Stimulated activated CD4-positive, alpha-beta T cell treated with anti-CD3 and anti-CD28 coated beads, Interleukin-15, amount 100 ng/mL, for 24 hours (primary cell): ENCODE measurements at regions not wholly inside any gene's neighbourhood (a gene's known extent, or its start where the extent isn't known, plus 50 kb on each side); places are given as distances from the start of the nearest gene placed in this dataset.

Source experiments
- DNase-seq: peaks from one replicate; pipeline ENCODE4 v3.0.0-alpha.2; 2020

- DNase-seq, result no peak
Measured at GRCh38 chr2:234438305-234438977, 58.4 kb downstream of the ARL4C start.

- no peak for DNase-seq
Measured at GRCh38 chr2:234437642-234438304, 59.1 kb downstream of the ARL4C start.

DNA sequence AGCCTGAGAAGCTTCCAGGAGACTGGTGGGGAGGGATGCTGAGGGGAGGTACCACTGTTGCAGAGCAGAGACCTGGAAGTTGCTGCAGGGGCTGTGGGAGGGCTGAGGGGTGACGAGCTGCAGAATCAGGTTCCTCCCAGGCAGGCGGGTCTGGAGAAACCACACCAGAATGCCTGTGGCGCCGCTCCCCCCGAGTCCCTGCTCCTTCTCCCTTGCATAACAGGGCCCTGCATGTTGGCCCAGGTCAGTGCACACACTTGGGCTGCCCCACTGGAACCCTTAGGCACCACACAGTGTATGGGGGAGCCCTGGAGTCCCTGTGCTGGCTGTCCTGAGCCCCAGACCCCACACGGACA lies 60.4 kb downstream of the ARL4C start:
- DNase-seq, result no peak

GRCh38 chr2:234435836-234436481 lies 60.9 kb downstream of the ARL4C start:
- no peak for DNase-seq

DNA sequence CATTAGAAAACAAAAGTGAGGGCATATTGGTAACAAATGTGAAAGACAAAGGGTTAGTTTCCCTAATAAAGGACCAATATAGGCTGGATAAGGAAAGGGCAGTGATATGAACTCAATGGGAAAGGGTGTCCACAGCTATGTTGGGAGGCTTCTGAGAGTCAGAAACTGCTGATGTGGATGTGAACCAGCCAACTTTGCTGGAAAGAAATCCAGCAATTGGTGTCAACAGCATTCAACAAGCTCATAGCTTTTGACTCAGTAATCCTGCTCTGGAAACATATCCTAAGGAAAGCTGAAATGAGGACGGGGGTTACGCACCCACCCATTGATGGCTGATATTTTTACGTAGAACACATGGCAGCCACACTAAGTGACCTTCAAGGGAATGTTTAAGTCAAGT lies 63.7 kb downstream of the ARL4C start:
- DNase-seq, result no peak

DNA sequence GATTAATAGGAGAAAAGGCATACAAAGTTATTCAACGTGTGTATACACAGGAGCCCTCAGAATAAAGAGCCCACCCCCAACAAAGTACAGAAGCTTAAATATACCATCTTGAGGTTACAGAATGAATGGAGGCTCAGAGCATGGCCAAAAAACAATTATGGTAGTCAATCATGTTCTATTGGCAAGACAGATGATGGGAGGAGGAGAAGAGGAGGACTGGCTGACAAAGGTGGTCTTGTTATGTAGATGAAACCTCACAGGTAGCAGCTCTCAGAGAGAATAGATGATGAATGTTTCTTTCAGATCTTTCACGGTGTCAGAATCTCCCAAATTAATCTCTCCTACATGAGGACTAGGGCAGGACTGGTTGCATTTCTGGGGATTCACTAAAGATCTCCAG lies 66.0 kb downstream of the ARL4C start:
- DNase-seq, result no peak

GRCh38 chr2:234429265-234429664 lies 67.6 kb downstream of the ARL4C start:
- no peak for DNase-seq

DNA sequence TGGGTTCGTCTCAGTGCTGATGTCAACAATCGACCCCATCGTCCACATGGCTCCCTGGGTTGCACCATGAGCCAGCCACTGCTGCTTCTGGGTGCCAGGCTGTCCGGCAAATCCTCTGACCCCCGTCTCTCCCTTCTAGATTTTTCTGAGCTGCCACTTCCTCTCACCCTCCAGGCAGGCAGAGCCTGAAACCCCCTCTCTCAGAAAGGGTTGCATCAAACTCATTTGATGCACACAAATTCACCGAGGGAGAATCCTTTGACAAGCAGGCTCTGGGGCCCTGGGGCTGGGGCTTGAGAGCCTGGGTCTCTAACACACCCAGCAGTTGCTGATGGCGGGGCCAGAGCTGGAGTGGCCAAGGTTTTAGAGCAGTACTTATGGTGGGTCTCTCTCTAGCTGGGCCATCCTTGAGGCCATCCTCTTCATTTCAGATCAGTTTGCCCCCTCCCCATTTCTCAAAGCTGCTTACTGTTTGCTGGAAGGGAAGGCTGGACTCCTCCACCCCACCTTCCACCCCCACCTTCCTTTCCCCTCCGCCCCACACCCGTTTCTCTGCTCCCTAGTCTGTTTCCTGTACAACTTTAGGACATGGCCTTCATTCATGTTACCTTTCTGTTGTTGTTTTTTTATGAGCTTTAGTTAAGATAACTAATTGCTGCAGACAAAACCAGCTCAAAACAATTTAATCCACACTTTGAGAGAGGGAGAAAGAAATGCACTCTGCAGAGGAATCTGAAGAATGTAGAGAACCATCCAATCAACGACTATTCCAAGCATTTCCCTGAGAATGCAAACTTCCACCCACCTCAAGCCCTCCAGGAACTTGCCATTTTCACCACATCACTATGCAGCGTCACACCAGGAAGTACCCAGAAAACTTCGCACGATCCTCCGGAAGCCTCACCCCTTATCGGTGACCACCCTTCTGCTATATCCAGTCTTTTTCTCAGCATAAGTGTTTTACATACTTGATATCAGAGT lies 69.5 kb downstream of the ARL4C start:
- DNase-seq, result peak; percentile 39

DNA sequence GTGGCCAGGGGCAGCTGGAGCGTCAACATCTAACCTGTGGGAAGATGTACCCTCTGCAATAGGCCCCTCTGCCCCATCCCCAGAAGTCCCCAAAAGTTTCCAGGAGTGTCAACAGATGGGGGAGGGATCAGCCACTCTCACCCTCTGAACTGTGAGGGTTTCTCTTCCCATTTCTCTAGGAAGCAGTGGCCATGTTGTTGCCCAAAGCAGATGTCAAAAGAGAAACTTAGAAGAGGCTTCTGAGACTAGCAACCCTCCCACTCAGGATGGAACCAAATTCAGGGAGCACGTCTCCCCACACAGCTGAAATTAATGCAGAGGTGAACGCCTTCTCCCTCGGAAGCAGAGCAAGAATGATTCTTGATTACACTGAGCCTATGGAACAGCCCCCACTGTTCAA lies 70.3 kb downstream of the ARL4C start:
- peak; percentile 37 for DNase-seq

- peak; percentile 62 for DNase-seq
Measured at GRCh38 chr2:234425639-234426603, 71.0 kb downstream of the ARL4C start.

DNA sequence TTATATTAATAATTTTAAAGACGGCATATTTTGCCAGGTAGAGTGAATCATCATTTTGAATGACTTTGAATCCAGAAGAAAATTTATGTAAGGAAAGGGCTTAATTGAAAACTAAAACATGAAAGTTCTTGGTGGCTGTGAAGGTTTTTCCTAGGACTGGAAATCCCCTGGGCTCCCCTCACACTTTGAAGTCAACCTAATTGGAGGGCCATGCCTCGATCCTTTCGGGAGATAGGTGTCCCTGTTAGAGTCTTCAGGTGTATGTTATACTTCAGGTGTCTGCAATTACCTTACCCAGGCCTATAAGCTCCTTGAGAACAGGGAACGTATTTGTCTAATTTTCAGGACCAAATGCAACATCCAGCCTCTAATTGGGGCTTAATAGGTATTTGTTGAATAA lies 73.0 kb downstream of the ARL4C start:
- DNase-seq, result no peak

DNA sequence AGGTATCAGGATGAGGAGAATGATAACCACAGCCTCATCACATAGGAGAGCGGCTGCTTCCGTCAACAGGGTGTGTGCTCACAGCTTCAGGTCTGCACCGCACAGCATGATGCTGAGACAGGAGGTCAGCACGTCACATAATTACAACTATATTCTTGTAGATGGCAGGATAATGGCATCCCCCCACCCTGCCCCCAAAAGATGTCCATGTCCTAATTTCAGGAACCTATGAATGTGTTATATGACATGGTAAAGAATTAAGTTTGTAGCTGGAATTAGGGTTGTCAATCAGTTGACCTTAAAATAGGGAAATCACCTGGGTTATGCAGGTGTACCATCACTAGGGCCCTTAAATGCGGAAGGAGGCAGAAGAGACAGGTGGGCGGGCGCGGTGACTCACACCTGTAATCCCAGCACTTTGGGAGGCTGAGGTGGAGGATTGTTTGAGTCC lies 73.9 kb downstream of the ARL4C start:
- DNase-seq, result peak; percentile 59

DNA sequence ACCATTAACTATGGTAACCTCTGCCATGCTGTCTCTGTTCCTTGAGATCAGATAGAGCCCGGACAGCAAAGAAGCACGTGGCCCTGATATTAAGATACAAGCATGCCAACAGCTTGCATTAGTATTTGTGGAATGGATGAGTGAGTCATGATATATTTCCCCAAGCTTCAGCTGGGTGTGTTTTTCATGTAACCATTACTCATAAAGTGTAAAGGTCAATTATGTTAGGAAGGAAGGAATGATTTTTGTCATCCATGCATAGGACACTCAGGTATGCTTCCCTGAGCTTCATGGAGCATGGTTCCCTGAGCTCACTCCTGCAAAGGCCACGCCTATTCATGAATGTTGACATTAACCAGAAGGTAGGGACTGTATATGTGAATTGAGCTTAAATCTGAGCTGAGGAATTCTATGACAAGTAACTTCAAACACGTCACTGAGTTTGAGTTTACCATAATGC lies 74.6 kb downstream of the ARL4C start:
- no peak for DNase-seq

- no peak for DNase-seq
Measured at GRCh38 chr2:234420408-234420807, 76.5 kb downstream of the ARL4C start.

- no peak for DNase-seq
Measured at GRCh38 chr2:234419726-234420125, 77.2 kb downstream of the ARL4C start.

DNA sequence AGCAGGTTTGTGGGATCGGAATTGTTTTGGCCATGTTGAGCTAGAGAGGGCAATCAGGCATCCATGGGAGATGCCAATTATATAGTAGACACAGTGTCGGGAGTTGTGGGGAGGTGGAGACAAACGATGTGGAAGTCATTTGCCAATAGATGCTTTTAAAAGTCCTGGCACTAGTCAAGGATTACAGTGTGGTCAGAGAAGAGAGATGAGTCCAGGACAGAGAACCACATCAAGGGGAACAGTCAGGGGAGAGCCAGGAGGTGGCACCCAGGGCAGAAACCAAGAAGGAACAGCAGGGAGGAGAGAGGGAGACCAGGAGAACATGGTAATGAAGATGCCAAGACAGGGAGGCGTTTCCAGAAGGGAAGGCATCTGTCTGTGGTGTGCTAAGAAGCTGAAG lies 81.2 kb downstream of the ARL4C start:
- DNase-seq, result no peak

GRCh38 chr2:234414596-234414995 lies 82.3 kb downstream of the ARL4C start:
- DNase-seq, result no peak

- no peak for DNase-seq
Measured at GRCh38 chr2:234412726-234413125, 84.2 kb downstream of the ARL4C start.

DNA sequence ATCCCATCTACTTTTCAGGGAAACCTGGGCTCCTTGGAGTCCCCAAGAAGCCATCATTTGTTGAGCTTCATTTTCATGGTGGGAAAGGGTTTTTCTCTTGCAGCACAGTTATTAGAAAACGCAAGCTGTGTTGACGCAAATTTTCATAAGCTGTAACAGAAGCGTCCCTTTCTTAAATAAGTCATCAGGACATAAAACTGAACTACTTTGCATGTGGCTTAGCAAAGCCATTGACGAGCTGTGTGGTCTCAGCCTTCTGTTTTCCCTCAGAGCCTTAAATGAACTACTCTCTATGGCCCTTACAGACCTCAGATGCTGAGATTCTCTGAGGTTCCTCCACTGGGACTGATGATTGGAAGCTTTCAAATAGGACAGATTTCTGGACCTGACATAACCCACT lies 85.1 kb downstream of the ARL4C start:
- DNase-seq, result no peak

GRCh38 chr2:234410526-234410925 lies 86.4 kb downstream of the ARL4C start:
- DNase-seq, result no peak

DNA sequence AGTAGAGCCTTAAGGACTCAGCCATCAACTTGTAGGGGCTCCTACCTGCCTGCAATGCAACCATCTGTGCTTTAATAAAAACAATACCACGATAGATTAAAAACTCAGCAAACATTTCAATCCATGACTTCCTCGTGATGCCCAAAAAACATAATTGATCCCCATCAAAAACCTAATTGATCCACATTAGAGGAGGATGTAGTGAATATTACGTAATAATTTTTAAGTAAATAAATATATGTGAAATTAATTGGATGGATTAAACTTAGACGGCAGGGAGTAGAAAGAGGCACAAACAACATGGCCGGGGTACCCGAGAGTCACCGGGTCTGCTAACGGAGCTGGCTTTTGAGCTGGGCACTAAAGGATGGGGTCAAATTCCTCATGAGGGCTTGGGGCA lies 87.3 kb downstream of the ARL4C start:
- DNase-seq, result no peak

DNA sequence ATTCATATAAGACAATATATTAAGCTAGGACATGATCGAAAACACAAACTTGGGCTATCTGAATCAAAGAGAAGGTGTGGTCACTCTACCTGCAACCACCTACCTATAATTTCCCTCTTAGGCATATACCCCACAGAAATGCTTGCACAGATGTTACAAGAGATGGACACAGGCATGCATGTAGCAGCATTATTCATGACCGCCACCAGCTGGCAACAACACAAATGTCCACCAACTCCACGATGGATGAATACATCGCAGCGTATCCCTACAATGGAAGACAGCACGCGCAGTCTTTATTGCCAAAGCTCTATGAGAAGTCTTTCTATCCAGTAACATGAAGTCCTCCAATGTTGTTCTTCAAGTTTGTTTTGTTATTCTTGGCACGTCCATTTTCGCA lies 90.8 kb downstream of the ARL4C start:
- no peak for DNase-seq
